Mesothelial cell of epicardium (in vitro differentiated cells): ENCODE measurements at regions not wholly inside any gene's neighbourhood (a gene's known extent, or its start where the extent isn't known, plus 50 kb on each side); places are given as distances from the start of the nearest gene placed in this dataset.

Experiments
- DNase-seq, 2 experiments: peaks; one replicate each; pipeline ENCODE4 v3.0.0; 2021; ENCODE audit warnings: low spot score in 2 of 2; ENCODE audit not compliant: unreplicated experiment in 2 of 2
- H3K27ac Mint-ChIP-seq: 2 replicates; pipeline ENCODE4 v1.8.0; 2021; ENCODE audit warnings: mixed read lengths
- H3K27me3 Mint-ChIP-seq: 2 replicates; pipeline ENCODE4 v1.8.0; 2021; ENCODE audit warnings: low read depth, mixed read lengths
- H3K36me3 Mint-ChIP-seq: 2 replicates; pipeline ENCODE4 v1.8.0; 2021; ENCODE audit warnings: mixed read lengths
- H3K4me1 Mint-ChIP-seq: 2 replicates; pipeline ENCODE4 v1.8.0; 2021; ENCODE audit warnings: mixed read lengths
- H3K4me3 Mint-ChIP-seq: 2 replicates; pipeline ENCODE4 v1.8.0; 2021; ENCODE audit warnings: mild to moderate bottlenecking, moderate library complexity, mixed read lengths
- H3K9me3 Mint-ChIP-seq: 2 replicates; pipeline ENCODE4 v1.8.0; 2021; ENCODE audit warnings: mixed read lengths
- CTCF ChIP-seq: fragments of 200-600 bp; sonication (generic); IDR thresholded peaks from one replicate; pipeline ENCODE4 v1.5.0; 2021; ENCODE audit warnings: antibody characterized with exemption; ENCODE audit not compliant: unreplicated experiment

DNA sequence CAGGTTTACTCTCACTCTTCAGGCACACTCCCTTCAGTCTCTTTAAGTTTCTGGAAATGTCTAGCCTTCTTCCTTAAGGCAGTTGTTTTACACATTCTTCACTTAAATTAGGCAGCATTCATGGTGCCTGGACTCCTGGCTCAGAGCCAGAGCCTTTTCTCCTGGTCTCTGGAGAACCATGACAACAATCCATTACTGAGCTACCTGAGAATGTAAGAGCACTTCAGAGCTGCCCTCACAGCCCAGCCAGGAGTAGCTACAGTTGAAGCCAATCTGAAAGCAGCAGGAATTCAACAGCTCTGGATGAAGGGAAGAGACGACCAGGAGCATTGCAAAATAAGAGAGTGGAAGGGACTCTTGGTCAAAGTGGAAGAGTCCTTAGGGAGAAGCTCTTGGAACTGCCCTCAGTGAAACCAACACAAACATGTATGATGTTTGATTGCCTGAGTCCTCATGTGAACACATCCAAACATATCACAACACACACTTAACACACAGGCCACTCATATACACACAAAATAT lies 416.8 kb upstream of the SPTLC3 start:
- Mint-ChIP-seq H3K27ac (peak overlapping the region; percentile 14), H3K36me3 (no peaks in the 10 kb centered on the region), H3K27me3 (no peaks in the 10 kb centered on the region), H3K4me1 (peaks cover 28% of the 10 kb centered on the region), H3K9me3 (no peaks in the 10 kb centered on the region), H3K4me3 (no peak overlapping the region)
- no peak for TF ChIP-seq CTCF
- no peak for DNase-seq

GRCh38 chr20:12592756-12593155 lies 416.0 kb upstream of the SPTLC3 start:
- TF ChIP-seq CTCF, result no peak
- Mint-ChIP-seq H3K9me3 (no peaks in the 10 kb centered on the region), H3K27ac (no peak overlapping the region), H3K36me3 (no peaks in the 10 kb centered on the region), H3K27me3 (no peaks in the 10 kb centered on the region), H3K4me1 (peaks cover 35% of the 10 kb centered on the region), H3K4me3 (no peak overlapping the region)
- no peak for DNase-seq

DNA sequence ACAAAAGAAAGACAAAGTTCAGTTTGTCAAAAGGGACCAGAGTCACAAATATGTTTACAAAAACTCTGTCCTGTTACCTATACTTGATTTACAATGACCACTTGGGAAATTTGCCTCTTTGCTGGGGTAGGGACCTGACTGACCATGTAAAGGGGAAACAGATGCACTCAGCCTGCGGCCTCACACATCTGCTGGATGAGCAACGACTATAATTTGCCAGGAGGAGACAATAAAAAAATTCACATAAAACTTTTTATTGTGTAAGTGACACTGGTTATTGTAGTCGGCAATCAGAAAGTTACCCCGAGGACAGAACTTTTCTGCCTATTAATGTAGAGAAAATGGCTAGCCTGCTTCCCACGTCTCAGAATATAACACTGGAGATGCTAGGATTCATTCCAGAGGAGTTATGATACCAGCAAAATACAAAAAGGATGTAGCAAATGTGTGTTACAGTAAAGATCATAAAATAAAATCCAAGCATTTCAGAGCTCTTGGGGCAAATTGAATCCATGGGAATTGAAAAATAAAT lies 415.4 kb upstream of the SPTLC3 start:
- H3K9me3 Mint-ChIP-seq, result no peaks in the 10 kb centered on the region
- no peak for DNase-seq

DNA sequence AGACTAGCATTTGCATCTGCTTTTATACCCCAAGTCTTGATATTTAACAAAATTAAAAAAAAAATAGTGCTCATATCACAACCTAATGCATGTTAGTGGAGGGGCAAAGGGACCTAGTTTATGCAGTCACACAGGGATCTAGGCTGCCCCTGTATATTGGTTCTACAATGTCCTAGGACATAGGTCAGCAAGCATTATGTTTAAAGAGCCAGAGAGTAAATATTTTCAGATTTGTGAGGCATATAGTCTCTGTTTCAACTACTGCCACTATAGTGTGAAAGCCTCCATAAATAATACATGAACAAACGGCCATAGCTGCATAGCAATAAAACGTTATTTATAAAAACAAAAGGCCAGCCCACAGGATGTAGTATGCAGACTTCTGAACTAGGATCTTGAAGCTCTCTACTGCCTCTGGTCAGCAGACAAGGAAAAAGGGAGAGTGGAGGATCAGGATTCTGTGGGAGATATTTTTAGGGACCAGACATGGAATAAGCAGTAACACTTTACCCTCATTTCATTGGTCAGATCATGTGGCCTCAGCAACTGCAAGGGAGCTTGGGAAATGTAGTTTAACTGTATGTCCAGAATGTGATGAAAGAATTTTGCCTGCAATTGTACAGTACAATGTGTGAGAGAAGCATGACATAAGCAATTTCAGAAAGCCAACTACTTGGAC lies 414.2 kb upstream of the SPTLC3 start:
- DNase-seq, result no peak
- no peak for TF ChIP-seq CTCF
- peaks cover 50% of the 10 kb centered on the region for H3K4me1 Mint-ChIP-seq
- H3K36me3 Mint-ChIP-seq, result no peaks in the 10 kb centered on the region
- H3K27ac Mint-ChIP-seq, result no peak overlapping the region
- H3K27me3 Mint-ChIP-seq, result no peaks in the 10 kb centered on the region
- H3K4me3 Mint-ChIP-seq, result no peak overlapping the region
- no peaks in the 10 kb centered on the region for H3K9me3 Mint-ChIP-seq

More for the DNA sequence above, 415.4 kb upstream of the SPTLC3 start:
- no peak overlapping the region for H3K27ac Mint-ChIP-seq
- H3K27me3 Mint-ChIP-seq, result no peaks in the 10 kb centered on the region
- no peak overlapping the region for H3K4me3 Mint-ChIP-seq
- no peak for TF ChIP-seq CTCF
- peaks cover 38% of the 10 kb centered on the region for H3K4me1 Mint-ChIP-seq
- no peaks in the 10 kb centered on the region for H3K36me3 Mint-ChIP-seq

DNA sequence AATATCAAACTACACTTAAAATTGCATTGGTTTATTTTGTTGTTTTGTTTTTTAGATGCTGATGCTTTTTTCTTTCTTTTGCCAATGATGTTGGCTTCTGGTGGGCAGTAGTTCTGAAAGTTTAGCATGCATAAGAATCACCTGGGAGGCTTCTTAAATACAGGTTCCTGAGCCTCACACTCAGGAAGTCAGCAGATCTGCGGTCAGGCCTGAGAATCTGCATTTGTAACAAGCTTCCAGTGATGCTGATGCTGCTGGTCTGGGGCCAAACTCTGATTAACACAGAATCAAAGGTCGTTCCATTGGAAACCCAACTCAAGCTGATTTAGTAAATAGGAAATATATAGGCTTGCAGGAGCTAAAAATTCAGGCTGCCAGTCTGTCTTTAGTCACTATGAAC lies 412.9 kb upstream of the SPTLC3 start:
- Mint-ChIP-seq H3K27ac (no peak overlapping the region), H3K27me3 (no peaks in the 10 kb centered on the region), H3K9me3 (no peaks in the 10 kb centered on the region), H3K4me3 (no peak overlapping the region), H3K36me3 (no peaks in the 10 kb centered on the region), H3K4me1 (peaks cover 47% of the 10 kb centered on the region)
- no peak for TF ChIP-seq CTCF
- no peak for DNase-seq
